MM.1S (cell line): ENCODE measurements at regions not wholly inside any gene's neighbourhood (a gene's known extent, or its start where the extent isn't known, plus 50 kb on each side); places are given as distances from the start of the nearest gene placed in this dataset.

Source experiments
- EZH2 ChIP-seq: fragments of 300-600 bp; sonication (generic); optimal IDR thresholded peaks from 2 replicates; pipeline ENCODE3; 2017; ENCODE audit warnings: low read depth, mild to moderate bottlenecking, antibody characterized with exemption, low read length, mixed read lengths
- EZH2phosphoT487 ChIP-seq: fragments of 300-600 bp; sonication (generic); IDR thresholded peaks from 2 replicates; pipeline ENCODE4 v1.6.1; 2018; ENCODE audit warnings: antibody characterized with exemption, low read length
- TF ChIP-seq, protein P1 (sequence below): fragments of 300-600 bp; sonication (generic); IDR thresholded peaks from 2 replicates; pipeline ENCODE4 v1.5.1; 2016; ENCODE audit warnings: antibody characterized with exemption, low read length, mixed read lengths

DNA sequence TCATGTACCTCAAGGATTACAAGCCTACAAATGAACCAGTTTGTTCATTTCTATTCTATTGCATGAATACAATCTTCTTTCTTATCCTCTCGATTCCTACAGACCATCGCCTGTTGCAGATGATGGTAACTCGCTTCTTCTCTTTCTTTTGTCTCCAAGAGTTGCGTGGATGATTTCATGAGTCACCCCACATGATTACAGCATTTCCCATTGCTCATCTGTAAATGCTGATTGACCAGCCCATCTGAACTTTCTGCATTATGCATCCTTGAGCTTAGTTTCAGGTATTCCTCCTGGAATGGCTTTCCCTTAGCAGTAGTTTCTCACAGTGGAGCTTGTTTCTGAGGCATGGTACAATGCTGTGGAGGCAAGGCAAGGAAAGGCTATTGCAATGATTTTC lies 109.6 kb upstream of the TOPAZ1 start:
- TF ChIP-seq, protein P1, sequence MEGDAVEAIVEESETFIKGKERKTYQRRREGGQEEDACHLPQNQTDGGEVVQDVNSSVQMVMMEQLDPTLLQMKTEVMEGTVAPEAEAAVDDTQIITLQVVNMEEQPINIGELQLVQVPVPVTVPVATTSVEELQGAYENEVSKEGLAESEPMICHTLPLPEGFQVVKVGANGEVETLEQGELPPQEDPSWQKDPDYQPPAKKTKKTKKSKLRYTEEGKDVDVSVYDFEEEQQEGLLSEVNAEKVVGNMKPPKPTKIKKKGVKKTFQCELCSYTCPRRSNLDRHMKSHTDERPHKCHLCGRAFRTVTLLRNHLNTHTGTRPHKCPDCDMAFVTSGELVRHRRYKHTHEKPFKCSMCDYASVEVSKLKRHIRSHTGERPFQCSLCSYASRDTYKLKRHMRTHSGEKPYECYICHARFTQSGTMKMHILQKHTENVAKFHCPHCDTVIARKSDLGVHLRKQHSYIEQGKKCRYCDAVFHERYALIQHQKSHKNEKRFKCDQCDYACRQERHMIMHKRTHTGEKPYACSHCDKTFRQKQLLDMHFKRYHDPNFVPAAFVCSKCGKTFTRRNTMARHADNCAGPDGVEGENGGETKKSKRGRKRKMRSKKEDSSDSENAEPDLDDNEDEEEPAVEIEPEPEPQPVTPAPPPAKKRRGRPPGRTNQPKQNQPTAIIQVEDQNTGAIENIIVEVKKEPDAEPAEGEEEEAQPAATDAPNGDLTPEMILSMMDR = no peak
- no peak for TF ChIP-seq EZH2
- no peak for TF ChIP-seq EZH2phosphoT487
